Right atrium auricular region (tissue), 2 donors: ENCODE measurements at regions not wholly inside any gene's neighbourhood (a gene's known extent, or its start where the extent isn't known, plus 50 kb on each side); places are given as distances from the start of the nearest gene placed in this dataset.

Source experiments
- DNase-seq: peaks from one replicate; pipeline ENCODE4 v3.0.0-alpha.2; 2019; ENCODE audit warnings: low spot score
- H3K27ac ChIP-seq, 2 donors: fragments of 200-600 bp; sonication (generic); 1 replicate in 1 of 2; 2 replicates in 1 of 2; pipeline ENCODE4 v1.5.1; 2016 to 2019
- H3K27me3 ChIP-seq, 2 donors: fragments of 200-600 bp; sonication (generic); one replicate each; pipeline versions ENCODE4 v1.5.1 to v1.6.0; 2017 to 2019
- H3K36me3 ChIP-seq: fragments of 200-600 bp; sonication (generic); one replicate; pipeline ENCODE4 v1.5.1; 2016
- H3K4me1 ChIP-seq, 2 donors: fragments of 200-600 bp; sonication (generic); one replicate each; pipeline versions ENCODE4 v1.5.1 to v1.6.0; 2017 to 2019
- H3K4me3 ChIP-seq, 2 donors: fragments of 200-600 bp; sonication (generic); 1 replicate in 1 of 2; 2 replicates in 1 of 2; pipeline ENCODE4 v1.5.1; 2017 to 2019; ENCODE audit warnings: mild to moderate bottlenecking in 1 of 2, moderate library complexity in 1 of 2
- H3K9me3 ChIP-seq, 2 donors: fragments of 200-600 bp; sonication (generic); one replicate each; pipeline ENCODE4 v1.5.1; 2019
- CTCF ChIP-seq, 2 donors: fragments of 200-600 bp; sonication (generic); IDR thresholded peaks; one replicate each; pipeline ENCODE4 v1.5.1; 2019; ENCODE audit warnings: antibody characterized with exemption in 2 of 2

GRCh38 chr6:56375806-56376205, 128.4 kb upstream of the COL21A1 start:
- Histone ChIP-seq H3K36me3 (no peaks in the 10 kb centered on the region), H3K27me3 (no peaks in the 10 kb centered on the region), H3K4me1 (peaks cover 0 to 33% of the 10 kb centered on the region in 2 donors), H3K4me3 (no peak overlapping the region), H3K27ac (no peak overlapping the region), H3K9me3 (no peaks in the 10 kb centered on the region)
- no peak for TF ChIP-seq CTCF (IDR thresholded peaks at IDR 0.05)
- no peak for DNase-seq

DNA sequence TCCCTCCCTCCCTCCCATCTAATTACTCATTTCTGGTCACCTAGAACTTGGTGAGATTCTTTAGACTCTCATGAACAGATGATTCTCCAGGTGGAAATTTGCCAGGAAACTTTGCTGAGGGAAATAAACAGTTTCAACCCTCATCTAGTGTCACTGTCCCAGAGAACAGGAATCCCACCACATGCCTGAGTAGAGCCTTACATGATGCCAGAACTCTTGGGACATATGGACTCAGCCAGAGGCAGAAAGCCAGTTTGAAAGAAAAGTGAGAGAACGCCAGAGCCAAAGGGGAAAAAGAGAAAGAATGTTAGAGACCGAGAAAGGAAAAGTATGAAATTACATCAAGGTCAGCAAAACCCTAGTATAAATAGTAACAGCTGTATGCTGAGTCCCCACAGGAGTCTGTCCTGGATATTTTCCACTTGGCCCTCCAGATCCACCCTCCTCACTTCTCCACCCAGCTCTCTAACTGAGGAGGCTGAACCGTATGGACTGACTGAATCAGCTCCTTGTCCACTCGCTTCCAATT, 127.5 kb upstream of the COL21A1 start:
- Histone ChIP-seq H3K4me3 (no peak overlapping the region), H3K27ac (peak overlapping the region; percentile 22 to 44), H3K36me3 (no peaks in the 10 kb centered on the region), H3K4me1 (peaks cover 0 to 42% of the 10 kb centered on the region in 2 donors), H3K27me3 (no peaks in the 10 kb centered on the region), H3K9me3 (no peaks in the 10 kb centered on the region)
- DNase-seq: no peak
- no peak for TF ChIP-seq CTCF (IDR thresholded peaks at IDR 0.05)

GRCh38 chr6:56372406-56372995, 125.1 kb upstream of the COL21A1 start:
- no peaks in the 10 kb centered on the region for H3K9me3 ChIP-seq
- no peaks in the 10 kb centered on the region for H3K36me3 ChIP-seq
- TF ChIP-seq CTCF (IDR thresholded peaks at IDR 0.05): no peak
- H3K27ac ChIP-seq: peak overlapping the region; percentile 71 to 82
- no peak overlapping the region for H3K4me3 ChIP-seq
- peaks cover 0 to 57% of the 10 kb centered on the region in 2 donors for H3K4me1 ChIP-seq
- no peak for DNase-seq
- H3K27me3 ChIP-seq: no peaks in the 10 kb centered on the region

DNA sequence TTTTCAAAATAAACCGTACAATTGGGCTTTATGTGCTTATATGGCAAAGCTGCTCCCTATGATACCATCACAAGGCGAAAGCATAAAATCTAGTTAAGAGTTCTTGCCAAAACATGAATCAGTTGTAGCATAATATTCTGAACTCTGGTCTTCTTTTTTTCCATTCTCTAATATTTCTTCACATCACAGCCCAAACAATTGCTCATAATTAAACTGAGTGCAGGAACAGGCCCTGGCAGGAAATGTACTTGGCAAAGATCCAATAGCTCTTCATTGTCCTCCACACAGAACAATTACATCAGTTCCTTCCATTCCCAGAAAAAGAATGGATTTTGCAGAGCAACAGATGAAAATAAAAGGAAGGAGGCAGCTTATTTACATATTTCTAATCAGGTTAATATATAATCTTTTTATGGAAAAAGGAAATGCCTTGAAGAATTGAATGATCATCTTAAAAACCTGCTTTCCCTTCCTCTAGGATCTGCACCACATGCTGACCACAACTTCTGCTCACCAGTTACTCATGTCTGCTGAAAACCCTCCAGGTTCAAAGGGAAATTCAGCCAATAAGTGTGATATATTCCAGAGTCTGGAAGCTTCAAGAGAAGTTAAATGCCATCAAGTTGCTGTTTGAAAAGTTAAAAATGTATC, 123.3 kb upstream of the COL21A1 start:
- Histone ChIP-seq H3K4me3 (no peak overlapping the region), H3K27me3 (no peaks in the 10 kb centered on the region), H3K4me1 (peaks cover 0 to 58% of the 10 kb centered on the region in 2 donors), H3K9me3 (no peaks in the 10 kb centered on the region), H3K27ac (peak overlapping the region; percentile 71 to 82), H3K36me3 (no peaks in the 10 kb centered on the region)
- no peak for TF ChIP-seq CTCF (IDR thresholded peaks at IDR 0.05)
- DNase-seq: peak; percentile 74

DNA sequence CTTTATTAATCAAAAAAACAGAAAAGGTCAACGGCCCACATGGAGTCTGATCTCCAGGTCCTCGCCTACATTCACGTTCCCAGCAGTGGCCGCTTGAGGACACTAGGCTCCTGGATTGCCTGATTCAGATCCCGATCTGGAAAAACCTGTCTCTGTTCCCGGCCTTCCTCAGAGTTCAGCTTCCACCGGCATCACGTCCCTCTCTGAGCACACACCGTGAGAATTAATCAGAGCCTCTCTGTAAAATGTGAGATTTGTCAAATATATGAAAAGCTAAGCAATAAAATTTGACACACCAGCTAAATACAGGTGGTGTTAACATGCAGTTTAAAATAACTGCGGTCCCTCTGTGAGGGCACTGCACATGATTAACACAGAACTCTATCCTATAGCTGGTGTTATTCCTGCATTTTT, 122.8 kb upstream of the COL21A1 start:
- Histone ChIP-seq H3K9me3 (no peaks in the 10 kb centered on the region), H3K27me3 (no peaks in the 10 kb centered on the region), H3K27ac (peak overlapping the region; percentile 71 to 82), H3K4me1 (peaks cover 0 to 52% of the 10 kb centered on the region in 2 donors), H3K4me3 (no peak overlapping the region), H3K36me3 (no peaks in the 10 kb centered on the region)
- TF ChIP-seq CTCF (IDR thresholded peaks at IDR 0.05): peak; percentile 22 to 64
- peak; percentile 76 for DNase-seq
